Gastrocnemius medialis (tissue), 4 donors: ENCODE measurements at regions not wholly inside any gene's neighbourhood (a gene's known extent, or its start where the extent isn't known, plus 50 kb on each side); places are given as distances from the start of the nearest gene placed in this dataset.

Experiments
- CTCF ChIP-seq, 5 experiments: fragments of 450-650 bp in 3 of 5; fragments of 200-600 bp in 2 of 5; sonication (generic) in 2 of 5; IDR thresholded peaks in 4 of 5; conservative IDR thresholded peaks in 1 of 5; 1 replicate in 4 of 5; 2 replicates in 1 of 5; pipeline ENCODE4 v1.5.1; 2016 to 2019; ENCODE audit warnings: antibody characterized with exemption in 5 of 5, mild to moderate bottlenecking in 3 of 5, moderate library complexity in 3 of 5
- POLR2A ChIP-seq, 2 donors: fragments of 450-650 bp; IDR thresholded peaks; one replicate each; pipeline ENCODE4 v1.6.1; 2017; ENCODE audit warnings: antibody characterized with exemption in 2 of 2, mild to moderate bottlenecking in 2 of 2, moderate library complexity in 2 of 2

- TF ChIP-seq CTCF (IDR thresholded peaks at IDR 0.05 in 4 of 5, conservative IDR thresholded peaks at IDR 0.05 in 1 of 5), result no peak
- TF ChIP-seq POLR2A (IDR thresholded peaks at IDR 0.05), result no peak
These were observed 514.7 kb upstream of the CDH7 start for GRCh38 chr18:65235966-65236624.
